ENCODE measurements at regions not wholly inside any gene's neighbourhood (a gene's known extent, or its start where the extent isn't known, plus 50 kb on each side); places are given as distances from the start of the nearest gene placed in this dataset.

GRCh38 chr5:174997688-174998087 is 273.3 kb downstream of the MSX2 start:
- DNase-seq (ENCODE audit: insufficient read length) = no peak
- TF ChIP-seq POLR2AphosphoS5 (IDR thresholded peaks at IDR 0.05; ENCODE audit: low read depth, low read length) (no peak), POLR2A (IDR thresholded peaks at IDR 0.05; ENCODE audit: low read depth, low read length) (no peak), TAF1 (IDR thresholded peaks at IDR 0.05; ENCODE audit: borderline replicate concordance, low read depth, low read length) (no peak)
- FAIRE-seq = no peak

- FAIRE-seq = no peak
- no peak for DNase-seq (ENCODE audit: insufficient read length)
- TF ChIP-seq POLR2AphosphoS5 (IDR thresholded peaks at IDR 0.05; ENCODE audit: low read depth, low read length) = no peak
- no peak for TF ChIP-seq POLR2A (IDR thresholded peaks at IDR 0.05; ENCODE audit: low read depth, low read length)
- TF ChIP-seq TAF1 (IDR thresholded peaks at IDR 0.05; ENCODE audit: borderline replicate concordance, low read depth, low read length) = no peak
Observed at GRCh38 chr5:174996941-174997340, 272.6 kb downstream of the MSX2 start.

- DNase-seq (ENCODE audit: insufficient read length) = no peak
- no peak for FAIRE-seq
- no peak for TF ChIP-seq POLR2A (IDR thresholded peaks at IDR 0.05; ENCODE audit: low read depth, low read length)
- no peak for TF ChIP-seq TAF1 (IDR thresholded peaks at IDR 0.05; ENCODE audit: borderline replicate concordance, low read depth, low read length)
- TF ChIP-seq POLR2AphosphoS5 (IDR thresholded peaks at IDR 0.05; ENCODE audit: low read depth, low read length) = no peak
Observed at GRCh38 chr5:174995827-174996226, 271.4 kb downstream of the MSX2 start.

GRCh38 chr5:174991847-174992246 is 267.5 kb downstream of the MSX2 start:
- TF ChIP-seq POLR2AphosphoS5 (IDR thresholded peaks at IDR 0.05; ENCODE audit: low read depth, low read length) = no peak
- TF ChIP-seq POLR2A (IDR thresholded peaks at IDR 0.05; ENCODE audit: low read depth, low read length) = no peak
- TF ChIP-seq TAF1 (IDR thresholded peaks at IDR 0.05; ENCODE audit: borderline replicate concordance, low read depth, low read length) = no peak

GRCh38 chr5:174990909-174991308 is 266.5 kb downstream of the MSX2 start:
- no peak for TF ChIP-seq TAF1 (IDR thresholded peaks at IDR 0.05; ENCODE audit: borderline replicate concordance, low read depth, low read length)
- TF ChIP-seq POLR2A (IDR thresholded peaks at IDR 0.05; ENCODE audit: low read depth, low read length) = no peak
- no peak for TF ChIP-seq POLR2AphosphoS5 (IDR thresholded peaks at IDR 0.05; ENCODE audit: low read depth, low read length)
- DNase-seq (ENCODE audit: insufficient read length) (no peak), FAIRE-seq (no peak)

More at GRCh38 chr5:174991847-174992246, 267.5 kb downstream of the MSX2 start:
- FAIRE-seq (no peak), DNase-seq (ENCODE audit: insufficient read length) (no peak)

GRCh38 chr5:174987443-174988012 is 263.1 kb downstream of the MSX2 start:
- DNase-seq (ENCODE audit: insufficient read length) (no peak), FAIRE-seq (no peak)
- TF ChIP-seq POLR2A (IDR thresholded peaks at IDR 0.05; ENCODE audit: low read depth, low read length) (no peak), POLR2AphosphoS5 (IDR thresholded peaks at IDR 0.05; ENCODE audit: low read depth, low read length) (no peak), TAF1 (IDR thresholded peaks at IDR 0.05; ENCODE audit: borderline replicate concordance, low read depth, low read length) (no peak)

- FAIRE-seq = no peak
- DNase-seq (ENCODE audit: insufficient read length) = no peak
- TF ChIP-seq POLR2A (IDR thresholded peaks at IDR 0.05; ENCODE audit: low read depth, low read length) (no peak), TAF1 (IDR thresholded peaks at IDR 0.05; ENCODE audit: borderline replicate concordance, low read depth, low read length) (no peak)
Observed at GRCh38 chr5:174984863-174985262, 260.5 kb downstream of the MSX2 start.

- FAIRE-seq (no peak), DNase-seq (ENCODE audit: insufficient read length) (no peak)
- TF ChIP-seq POLR2A (IDR thresholded peaks at IDR 0.05; ENCODE audit: low read depth, low read length) (no peak), TAF1 (IDR thresholded peaks at IDR 0.05; ENCODE audit: borderline replicate concordance, low read depth, low read length) (no peak), POLR2AphosphoS5 (IDR thresholded peaks at IDR 0.05; ENCODE audit: low read depth, low read length) (no peak)
Observed at GRCh38 chr5:174982485-174982884, 258.1 kb downstream of the MSX2 start.

GRCh38 chr5:174981416-174981815 is 257.0 kb downstream of the MSX2 start:
- TF ChIP-seq POLR2AphosphoS5 (IDR thresholded peaks at IDR 0.05; ENCODE audit: low read depth, low read length) = no peak
- no peak for TF ChIP-seq POLR2A (IDR thresholded peaks at IDR 0.05; ENCODE audit: low read depth, low read length)
- TF ChIP-seq TAF1 (IDR thresholded peaks at IDR 0.05; ENCODE audit: borderline replicate concordance, low read depth, low read length) = no peak
- no peak for FAIRE-seq
- DNase-seq (ENCODE audit: insufficient read length) = no peak

- TF ChIP-seq POLR2AphosphoS5 (IDR thresholded peaks at IDR 0.05; ENCODE audit: low read depth, low read length) = no peak
- TF ChIP-seq POLR2A (IDR thresholded peaks at IDR 0.05; ENCODE audit: low read depth, low read length) = no peak
- TF ChIP-seq TAF1 (IDR thresholded peaks at IDR 0.05; ENCODE audit: borderline replicate concordance, low read depth, low read length) = no peak
- DNase-seq (ENCODE audit: insufficient read length) (no peak), FAIRE-seq (no peak)
Observed at GRCh38 chr5:174980952-174981351, 256.6 kb downstream of the MSX2 start.

GRCh38 chr5:174972291-174972690 is 247.9 kb downstream of the MSX2 start:
- FAIRE-seq = no peak
- no peak for DNase-seq (ENCODE audit: insufficient read length)
- no peak for TF ChIP-seq POLR2AphosphoS5 (IDR thresholded peaks at IDR 0.05; ENCODE audit: low read depth, low read length)
- TF ChIP-seq TAF1 (IDR thresholded peaks at IDR 0.05; ENCODE audit: borderline replicate concordance, low read depth, low read length) = no peak
- no peak for TF ChIP-seq POLR2A (IDR thresholded peaks at IDR 0.05; ENCODE audit: low read depth, low read length)

- no peak for DNase-seq (ENCODE audit: insufficient read length)
- FAIRE-seq = no peak
- no peak for TF ChIP-seq TAF1 (IDR thresholded peaks at IDR 0.05; ENCODE audit: borderline replicate concordance, low read depth, low read length)
- no peak for TF ChIP-seq POLR2AphosphoS5 (IDR thresholded peaks at IDR 0.05; ENCODE audit: low read depth, low read length)
- no peak for TF ChIP-seq POLR2A (IDR thresholded peaks at IDR 0.05; ENCODE audit: low read depth, low read length)
Observed at GRCh38 chr5:174971210-174971609, 246.8 kb downstream of the MSX2 start.
